GM13976 (cell line): ENCODE measurements at regions not wholly inside any gene's neighbourhood (a gene's known extent, or its start where the extent isn't known, plus 50 kb on each side); places are given as distances from the start of the nearest gene placed in this dataset.

Experiments
- DNase-seq: peaks from one replicate; pipeline ENCODE4 v3.0.0; 2012; ENCODE audit warnings: low spot score
- CTCF ChIP-seq: IDR thresholded peaks from 2 replicates; pipeline ENCODE4 v1.5.1; 2012; ENCODE audit warnings: borderline replicate concordance, mild to moderate bottlenecking; ENCODE audit not compliant: insufficient read depth; ENCODE audit errors: extremely low read depth, missing control alignments, control extremely low read depth
- in situ Hi-C: fragments of 300-500 bp; cut with MboI; formaldehyde crosslinking; loops from one replicate; pipeline ENCODE4 v1.12.0; 2022; ENCODE audit warnings: low sequenced_read_pairs, mixed read lengths, inconsistent platforms; ENCODE audit not compliant: unreplicated experiment

- DNase-seq = no peak
- in situ Hi-C loops = no loop called here
- no peak for TF ChIP-seq CTCF
Measured at GRCh38 chr13:44273216-44273615, 100.4 kb upstream of the SERP2 start.

- DNase-seq = peak; percentile 59
- in situ Hi-C loops = no loop called here
- TF ChIP-seq CTCF = no peak
Measured at GRCh38 chr13:44273991-44274770, 99.4 kb upstream of the SERP2 start.

- no peak for TF ChIP-seq CTCF
- DNase-seq = no peak
- in situ Hi-C loops = no loop called here
Measured at GRCh38 chr13:44274771-44275205, 98.8 kb upstream of the SERP2 start.

- no peak for TF ChIP-seq CTCF
- no peak for DNase-seq
- in situ Hi-C loops = no loop called here
Measured at GRCh38 chr13:44275381-44275780, 98.2 kb upstream of the SERP2 start.

- no peak for TF ChIP-seq CTCF
- no peak for DNase-seq
- in situ Hi-C loops = no loop called here
Measured at GRCh38 chr13:44276061-44276460, 97.6 kb upstream of the SERP2 start.

GRCh38 chr13:44277459-44277858 lies 96.2 kb upstream of the SERP2 start:
- DNase-seq = no peak
- TF ChIP-seq CTCF = no peak
- in situ Hi-C loops = no loop called here
